ENCODE measurements at regions not wholly inside any gene's neighbourhood (a gene's known extent, or its start where the extent isn't known, plus 50 kb on each side); places are given as distances from the start of the nearest gene placed in this dataset.

- H3K4me3 Mint-ChIP-seq (ENCODE audit: low read depth): no peak overlapping the region
- no peaks in the 10 kb centered on the region for H3K36me3 Mint-ChIP-seq (ENCODE audit: insufficient read depth)
- H3K9me3 Mint-ChIP-seq (ENCODE audit: low read depth): peaks cover 12% of the 10 kb centered on the region
- H3K4me1 Mint-ChIP-seq (ENCODE audit: low read depth): peaks cover 5% of the 10 kb centered on the region
- DNase-seq (ENCODE audit: low spot score, unreplicated experiment): no peak
- H3K27me3 Mint-ChIP-seq: no peaks in the 10 kb centered on the region
- TF ChIP-seq CTCF (IDR thresholded peaks at IDR 0.05; ENCODE audit: unreplicated experiment): peak; percentile 51
- H3K27ac Mint-ChIP-seq: no peak overlapping the region
Observed at GRCh38 chr11:38411149-38411548, 1813.1 kb upstream of the RAG2 start.

GRCh38 chr11:38402063-38402462 is 1804.0 kb upstream of the RAG2 start:
- no peak for TF ChIP-seq CTCF (IDR thresholded peaks at IDR 0.05; ENCODE audit: unreplicated experiment)
- no peak overlapping the region for H3K27ac Mint-ChIP-seq
- H3K36me3 Mint-ChIP-seq (ENCODE audit: insufficient read depth): no peaks in the 10 kb centered on the region
- DNase-seq (ENCODE audit: low spot score, unreplicated experiment): no peak
- no peaks in the 10 kb centered on the region for H3K27me3 Mint-ChIP-seq
- H3K4me3 Mint-ChIP-seq (ENCODE audit: low read depth): no peak overlapping the region
- H3K4me1 Mint-ChIP-seq (ENCODE audit: low read depth): no peaks in the 10 kb centered on the region
- H3K9me3 Mint-ChIP-seq (ENCODE audit: low read depth): peaks cover 7% of the 10 kb centered on the region

GRCh38 chr11:38392176-38392575 is 1794.1 kb upstream of the RAG2 start:
- no peak for TF ChIP-seq CTCF (IDR thresholded peaks at IDR 0.05; ENCODE audit: unreplicated experiment)
- H3K4me3 Mint-ChIP-seq (ENCODE audit: low read depth): no peak overlapping the region
- no peaks in the 10 kb centered on the region for H3K27me3 Mint-ChIP-seq
- H3K36me3 Mint-ChIP-seq (ENCODE audit: insufficient read depth): no peaks in the 10 kb centered on the region
- H3K9me3 Mint-ChIP-seq (ENCODE audit: low read depth): no peaks in the 10 kb centered on the region
- DNase-seq (ENCODE audit: low spot score, unreplicated experiment): no peak
- H3K27ac Mint-ChIP-seq: no peak overlapping the region
- H3K4me1 Mint-ChIP-seq (ENCODE audit: low read depth): peaks cover 3% of the 10 kb centered on the region

- H3K27ac Mint-ChIP-seq: no peak overlapping the region
- DNase-seq (ENCODE audit: low spot score, unreplicated experiment): no peak
- H3K4me1 Mint-ChIP-seq (ENCODE audit: low read depth): peaks cover 6% of the 10 kb centered on the region
- no peaks in the 10 kb centered on the region for H3K36me3 Mint-ChIP-seq (ENCODE audit: insufficient read depth)
- no peak overlapping the region for H3K4me3 Mint-ChIP-seq (ENCODE audit: low read depth)
- H3K9me3 Mint-ChIP-seq (ENCODE audit: low read depth): no peaks in the 10 kb centered on the region
- TF ChIP-seq CTCF (IDR thresholded peaks at IDR 0.05; ENCODE audit: unreplicated experiment): no peak
- no peaks in the 10 kb centered on the region for H3K27me3 Mint-ChIP-seq
Observed at GRCh38 chr11:38384568-38384967, 1786.5 kb upstream of the RAG2 start.

- Mint-ChIP-seq H3K27ac (no peak overlapping the region), H3K4me3 (ENCODE audit: low read depth) (no peak overlapping the region), H3K4me1 (ENCODE audit: low read depth) (no peaks in the 10 kb centered on the region), H3K9me3 (ENCODE audit: low read depth) (no peaks in the 10 kb centered on the region), H3K27me3 (no peaks in the 10 kb centered on the region), H3K36me3 (ENCODE audit: insufficient read depth) (no peaks in the 10 kb centered on the region)
- no peak for TF ChIP-seq CTCF (IDR thresholded peaks at IDR 0.05; ENCODE audit: unreplicated experiment)
- no peak for DNase-seq (ENCODE audit: low spot score, unreplicated experiment)
Observed at GRCh38 chr11:38365274-38365673, 1767.2 kb upstream of the RAG2 start.
